K562 (cell line): ENCODE measurements at regions not wholly inside any gene's neighbourhood (a gene's known extent, or its start where the extent isn't known, plus 50 kb on each side); places are given as distances from the start of the nearest gene placed in this dataset.

Experiments used
- EGR1 ChIP-seq: fragments of 450-650 bp; conservative IDR thresholded peaks from 2 replicates; pipeline ENCODE4 v1.6.1; 2017; ENCODE audit warnings: mild to moderate bottlenecking
- FOXM1 ChIP-seq, 2 experiments: fragments of 450-650 bp in 1 of 2; sonication (generic) in 1 of 2; formaldehyde crosslinking in 1 of 2; IDR thresholded peaks; 2 replicates each; pipeline versions ENCODE4 v1.6.1 to v1.9.0; 2017 to 2022; ENCODE audit warnings: low read depth in 2 of 2, mild to moderate bottlenecking in 2 of 2, missing genetic modification reagents in 1 of 2, moderate library complexity in 1 of 2
- HMG20B ChIP-seq: fragments of 250-450 bp; sonication (Bioruptor Pico); IDR thresholded peaks from 2 replicates; pipeline ENCODE4 v1.5.0; 2021; ENCODE audit warnings: mild to moderate bottlenecking
- HNRNPUL1 ChIP-seq: fragments of 200-400 bp; formaldehyde crosslinking; IDR thresholded peaks from 2 replicates; pipeline ENCODE4 v1.6.1; 2017; ENCODE audit warnings: low read length
- PHF8 ChIP-seq: fragments of 200-600 bp; sonication (generic); IDR thresholded peaks from 2 replicates; pipeline ENCODE4 v1.6.1; 2012; ENCODE audit warnings: mixed run types, mild to moderate bottlenecking, inconsistent platforms, low read length, moderate library complexity, borderline replicate concordance
- PML ChIP-seq: IDR thresholded peaks from 2 replicates; pipeline ENCODE4 v1.6.1; 2012; ENCODE audit warnings: low read length, inconsistent platforms
- THAP12 ChIP-seq: fragments of 250-450 bp; sonication (Bioruptor Pico); IDR thresholded peaks from 2 replicates; pipeline ENCODE4 v1.9.0; 2021; ENCODE audit warnings: mild to moderate bottlenecking, inconsistent platforms
- YY1 ChIP-seq, 3 experiments: IDR thresholded peaks; 2 replicates each; pipeline ENCODE4 v1.6.1; 2011; ENCODE audit warnings: low read length in 2 of 3, mild to moderate bottlenecking in 2 of 3, moderate library complexity in 2 of 3, borderline replicate concordance in 1 of 3, control low read depth in 1 of 3, low read depth in 1 of 3; ENCODE audit not compliant: insufficient read depth in 3 of 3, insufficient replicate concordance in 2 of 3, control insufficient read depth in 1 of 3, insufficient read length in 1 of 3; ENCODE audit errors: extremely low read depth in 1 of 3

- TF ChIP-seq PML (no peak), PHF8 (no peak), HMG20B (no peak), EGR1 (no peak), YY1 (IDR thresholded peaks at IDR 0.05; ENCODE audit: borderline replicate concordance in 1 of 3, control insufficient read depth in 1 of 3, extremely low read depth in 1 of 3, insufficient read depth in 3 of 3, insufficient read length in 1 of 3, insufficient replicate concordance in 2 of 3, low read depth in 1 of 3, low read length in 2 of 3) (no peak), HNRNPUL1 (no peak), FOXM1 (IDR thresholded peaks at IDR 0.05; ENCODE audit: low read depth) (no peak), FOXM1 (CRISPR knock-in tag; IDR thresholded peaks at IDR 0.05; ENCODE audit: low read depth) (no peak), THAP12 (CRISPR knock-in tag) (no peak)
These were observed 91.8 kb upstream of the SOX2 start for GRCh38 chr3:181619897-181620296.
